HFFc6 (cell line): ENCODE measurements at regions not wholly inside any gene's neighbourhood (a gene's known extent, or its start where the extent isn't known, plus 50 kb on each side); places are given as distances from the start of the nearest gene placed in this dataset.

ENCODE experiments used
- DNase-seq: peaks from one replicate; pipeline ENCODE4 v3.0.0-alpha.2; 2018
- H3K27ac Mint-ChIP-seq: 2 replicates; pipeline ENCODE4 v1.8.0; 2020; ENCODE audit warnings: mild to moderate bottlenecking, mixed read lengths
- H3K27me3 Mint-ChIP-seq: 2 replicates; pipeline ENCODE4 v1.8.0; 2021; ENCODE audit warnings: mild to moderate bottlenecking, moderate library complexity, mixed read lengths; ENCODE audit not compliant: insufficient read depth
- H3K36me3 Mint-ChIP-seq: 2 replicates; pipeline ENCODE4 v1.8.0; 2021; ENCODE audit warnings: low read depth, mixed read lengths
- H3K4me1 Mint-ChIP-seq: 2 replicates; pipeline ENCODE4 v1.8.0; 2020; ENCODE audit warnings: low read depth, mixed read lengths
- H3K4me3 Mint-ChIP-seq: 2 replicates; pipeline ENCODE4 v1.8.0; 2020; ENCODE audit warnings: mild to moderate bottlenecking, moderate library complexity, mixed read lengths
- H3K9me3 Mint-ChIP-seq: 2 replicates; pipeline ENCODE4 v1.8.0; 2020; ENCODE audit warnings: mild to moderate bottlenecking, mixed read lengths
- TF ChIP-seq, protein P1 (sequence below): fragments of 200-600 bp; sonication (generic); IDR thresholded peaks from 2 replicates; pipeline ENCODE4 v1.5.0; 2021; ENCODE audit warnings: antibody characterized with exemption, mild to moderate bottlenecking

DNA sequence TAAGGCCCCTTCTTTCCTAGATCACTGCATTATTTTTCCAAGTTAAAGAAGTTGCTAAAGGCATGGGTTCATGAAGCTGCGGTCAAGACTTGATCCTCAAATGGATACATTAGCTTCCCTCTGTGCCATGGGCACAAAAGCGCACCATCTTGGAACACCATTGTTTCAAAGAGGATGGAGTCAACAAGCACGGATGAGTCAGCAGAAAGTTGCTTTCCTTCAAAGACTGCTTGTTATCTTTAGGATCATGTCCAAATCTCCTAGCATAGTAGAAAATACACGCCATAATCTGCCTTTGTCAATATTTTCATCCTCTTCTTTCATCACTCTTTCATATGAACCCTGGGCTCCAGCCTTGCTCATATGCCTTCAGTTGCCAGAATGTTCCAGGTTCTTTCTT lies 226.8 kb upstream of the GATB start:
- Mint-ChIP-seq H3K4me1 (peaks cover 55% of the 10 kb centered on the region), H3K9me3 (no peaks in the 10 kb centered on the region; the same call in 1 of the 2 replicates), H3K27me3 (no peaks in the 10 kb centered on the region), H3K4me3 (no peak overlapping the region), H3K27ac (peak overlapping the region; percentile 10), H3K36me3 (peaks cover 5% of the 10 kb centered on the region; the same call in 1 of the 2 replicates)
- no peak for DNase-seq
- TF ChIP-seq, protein P1, sequence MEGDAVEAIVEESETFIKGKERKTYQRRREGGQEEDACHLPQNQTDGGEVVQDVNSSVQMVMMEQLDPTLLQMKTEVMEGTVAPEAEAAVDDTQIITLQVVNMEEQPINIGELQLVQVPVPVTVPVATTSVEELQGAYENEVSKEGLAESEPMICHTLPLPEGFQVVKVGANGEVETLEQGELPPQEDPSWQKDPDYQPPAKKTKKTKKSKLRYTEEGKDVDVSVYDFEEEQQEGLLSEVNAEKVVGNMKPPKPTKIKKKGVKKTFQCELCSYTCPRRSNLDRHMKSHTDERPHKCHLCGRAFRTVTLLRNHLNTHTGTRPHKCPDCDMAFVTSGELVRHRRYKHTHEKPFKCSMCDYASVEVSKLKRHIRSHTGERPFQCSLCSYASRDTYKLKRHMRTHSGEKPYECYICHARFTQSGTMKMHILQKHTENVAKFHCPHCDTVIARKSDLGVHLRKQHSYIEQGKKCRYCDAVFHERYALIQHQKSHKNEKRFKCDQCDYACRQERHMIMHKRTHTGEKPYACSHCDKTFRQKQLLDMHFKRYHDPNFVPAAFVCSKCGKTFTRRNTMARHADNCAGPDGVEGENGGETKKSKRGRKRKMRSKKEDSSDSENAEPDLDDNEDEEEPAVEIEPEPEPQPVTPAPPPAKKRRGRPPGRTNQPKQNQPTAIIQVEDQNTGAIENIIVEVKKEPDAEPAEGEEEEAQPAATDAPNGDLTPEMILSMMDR, result no peak

DNA sequence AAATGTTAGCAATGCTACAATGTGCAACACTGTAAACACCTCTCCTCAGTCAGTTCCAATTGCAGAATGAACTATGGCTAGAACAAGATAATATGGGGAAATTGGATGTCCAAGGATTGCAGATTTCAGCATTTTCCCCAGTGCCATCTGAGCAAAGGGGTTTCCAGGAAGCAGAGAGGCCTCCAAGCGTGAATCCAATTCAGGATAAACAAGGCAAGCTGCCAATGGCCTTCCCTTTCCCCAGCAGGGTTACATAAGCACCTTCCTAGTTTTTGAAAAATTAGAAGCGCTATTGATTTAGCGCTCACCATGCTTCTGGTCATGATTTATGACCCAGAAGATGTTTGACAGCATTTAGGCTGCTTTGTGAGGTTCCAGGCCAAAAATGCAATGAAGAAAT lies 223.0 kb upstream of the GATB start:
- Mint-ChIP-seq H3K36me3 (peaks cover 5% of the 10 kb centered on the region; the same call in 1 of the 2 replicates), H3K27ac (no peak overlapping the region), H3K4me3 (no peak overlapping the region), H3K9me3 (no peaks in the 10 kb centered on the region; the same call in 1 of the 2 replicates), H3K27me3 (no peaks in the 10 kb centered on the region), H3K4me1 (peaks cover 21% of the 10 kb centered on the region)
- no peak for DNase-seq
- TF ChIP-seq, protein P1, result no peak

DNA sequence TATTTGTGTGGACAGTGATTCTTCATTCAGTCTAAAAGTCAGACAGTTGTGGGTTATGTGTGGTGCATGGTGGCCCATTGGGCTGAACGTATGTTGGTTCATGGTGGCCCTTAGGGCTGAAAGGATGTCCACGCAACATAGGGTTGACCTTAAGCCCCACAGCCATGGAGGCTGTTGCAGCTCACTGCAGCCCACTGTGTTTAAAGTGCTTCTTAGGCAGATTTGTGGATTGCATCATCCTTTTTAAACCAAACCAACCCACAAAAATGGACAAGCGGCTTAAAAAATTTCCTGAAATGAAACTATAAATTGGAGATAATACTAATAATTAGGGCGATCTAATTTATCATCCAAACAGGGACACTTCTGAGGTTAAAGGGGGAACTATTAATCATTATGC lies 219.0 kb upstream of the GATB start:
- peaks cover 20% of the 10 kb centered on the region for H3K9me3 Mint-ChIP-seq
- TF ChIP-seq, protein P1, result no peak
- H3K27ac Mint-ChIP-seq, result no peak overlapping the region
- H3K4me3 Mint-ChIP-seq, result no peak overlapping the region
- H3K36me3 Mint-ChIP-seq, result peaks cover 16% of the 10 kb centered on the region
- peaks cover 4% of the 10 kb centered on the region; the same call in 1 of the 2 replicates for H3K4me1 Mint-ChIP-seq
- H3K27me3 Mint-ChIP-seq, result peaks cover 3% of the 10 kb centered on the region; the same call in 1 of the 2 replicates
- DNase-seq, result no peak

DNA sequence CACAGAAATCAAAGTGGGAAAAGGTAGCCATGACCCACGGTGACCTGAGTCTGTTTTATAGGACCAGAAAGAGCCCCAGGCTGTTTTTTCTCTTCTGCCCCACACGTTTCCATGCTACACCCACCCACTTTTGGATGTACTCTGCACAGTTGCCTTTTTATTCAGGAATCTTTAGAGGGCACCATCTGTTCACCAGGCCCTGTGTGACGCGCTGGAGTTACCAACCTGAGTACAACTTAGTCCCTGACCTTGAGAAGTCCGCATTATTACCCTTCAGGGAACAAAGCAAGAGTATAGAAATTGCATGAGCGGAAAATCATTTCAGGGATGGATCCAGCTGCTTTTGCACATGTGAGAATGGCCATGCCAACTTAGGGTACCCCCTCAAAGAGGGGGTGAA lies 207.8 kb upstream of the GATB start:
- Mint-ChIP-seq H3K36me3 (no peaks in the 10 kb centered on the region), H3K4me3 (no peak overlapping the region), H3K27me3 (no peaks in the 10 kb centered on the region; the same call in 1 of the 2 replicates), H3K27ac (no peak overlapping the region), H3K9me3 (no peaks in the 10 kb centered on the region), H3K4me1 (peaks cover 4% of the 10 kb centered on the region; the same call in 1 of the 2 replicates)
- DNase-seq, result no peak
- TF ChIP-seq, protein P1, result no peak

DNA sequence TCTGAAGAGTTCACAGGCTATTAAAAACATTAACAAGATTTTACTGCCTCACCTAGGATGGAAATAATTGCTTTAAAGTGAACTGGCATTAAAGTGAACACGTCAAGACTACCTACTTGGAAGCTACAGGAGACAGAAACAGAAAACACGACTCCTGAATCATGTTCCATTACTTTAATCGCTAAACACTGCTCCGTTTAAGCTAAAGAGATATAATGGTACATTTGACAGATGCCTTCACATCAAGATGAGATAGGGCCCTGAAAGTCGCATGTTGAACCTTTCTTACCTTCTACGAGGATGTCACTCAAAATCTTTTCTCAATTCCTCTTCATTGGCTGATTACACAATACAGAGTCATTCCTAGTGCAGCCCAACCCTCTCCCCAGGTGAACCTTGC lies 206.3 kb upstream of the GATB start:
- no peaks in the 10 kb centered on the region for H3K9me3 Mint-ChIP-seq
- H3K36me3 Mint-ChIP-seq, result peaks cover 3% of the 10 kb centered on the region; the same call in 1 of the 2 replicates
- TF ChIP-seq, protein P1, result no peak
- no peaks in the 10 kb centered on the region; the same call in 1 of the 2 replicates for H3K27me3 Mint-ChIP-seq
- H3K27ac Mint-ChIP-seq, result no peak overlapping the region
- no peak overlapping the region for H3K4me3 Mint-ChIP-seq
- H3K4me1 Mint-ChIP-seq, result peaks cover 17% of the 10 kb centered on the region
- no peak for DNase-seq
